ENCODE measurements at regions not wholly inside any gene's neighbourhood (a gene's known extent, or its start where the extent isn't known, plus 50 kb on each side); places are given as distances from the start of the nearest gene placed in this dataset.

DNA sequence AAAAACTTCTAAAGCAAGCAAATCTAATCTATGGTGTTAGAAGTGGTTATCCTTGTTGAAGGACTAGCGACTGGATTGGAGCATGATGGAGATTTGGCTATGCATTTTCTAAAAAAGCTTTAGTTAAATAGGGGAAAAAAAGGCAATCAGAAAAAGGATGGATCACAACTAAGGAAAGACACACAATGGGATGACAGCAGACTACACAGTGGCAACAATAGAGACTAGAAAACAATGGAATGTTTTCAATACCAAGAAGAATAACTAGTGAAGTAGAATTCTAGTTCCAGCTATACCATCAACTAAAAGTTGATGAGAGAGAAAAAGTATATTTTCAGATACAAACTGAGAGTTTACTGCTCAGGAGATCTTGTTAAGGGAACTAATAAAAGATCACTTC is 605.8 kb downstream of the PTPRU start:
- Histone ChIP-seq H3K4me3 (ENCODE audit: low read depth in 1 of 2, low read length in 1 of 2) (no peak overlapping the region), H3K27ac (no peak overlapping the region), H3K36me3 (no peaks in the 10 kb centered on the region), H3K4me1 (ENCODE audit: control insufficient read depth in 1 of 2, insufficient read depth in 1 of 2, low read depth in 1 of 2, low read length in 1 of 2) (no peaks in the 10 kb centered on the region), H3K27me3 (no peaks in the 10 kb centered on the region), H3K9me3 (no peaks in the 10 kb centered on the region)
- TF ChIP-seq, protein P1, sequence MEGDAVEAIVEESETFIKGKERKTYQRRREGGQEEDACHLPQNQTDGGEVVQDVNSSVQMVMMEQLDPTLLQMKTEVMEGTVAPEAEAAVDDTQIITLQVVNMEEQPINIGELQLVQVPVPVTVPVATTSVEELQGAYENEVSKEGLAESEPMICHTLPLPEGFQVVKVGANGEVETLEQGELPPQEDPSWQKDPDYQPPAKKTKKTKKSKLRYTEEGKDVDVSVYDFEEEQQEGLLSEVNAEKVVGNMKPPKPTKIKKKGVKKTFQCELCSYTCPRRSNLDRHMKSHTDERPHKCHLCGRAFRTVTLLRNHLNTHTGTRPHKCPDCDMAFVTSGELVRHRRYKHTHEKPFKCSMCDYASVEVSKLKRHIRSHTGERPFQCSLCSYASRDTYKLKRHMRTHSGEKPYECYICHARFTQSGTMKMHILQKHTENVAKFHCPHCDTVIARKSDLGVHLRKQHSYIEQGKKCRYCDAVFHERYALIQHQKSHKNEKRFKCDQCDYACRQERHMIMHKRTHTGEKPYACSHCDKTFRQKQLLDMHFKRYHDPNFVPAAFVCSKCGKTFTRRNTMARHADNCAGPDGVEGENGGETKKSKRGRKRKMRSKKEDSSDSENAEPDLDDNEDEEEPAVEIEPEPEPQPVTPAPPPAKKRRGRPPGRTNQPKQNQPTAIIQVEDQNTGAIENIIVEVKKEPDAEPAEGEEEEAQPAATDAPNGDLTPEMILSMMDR (IDR thresholded peaks at IDR 0.05) = no peak

DNA sequence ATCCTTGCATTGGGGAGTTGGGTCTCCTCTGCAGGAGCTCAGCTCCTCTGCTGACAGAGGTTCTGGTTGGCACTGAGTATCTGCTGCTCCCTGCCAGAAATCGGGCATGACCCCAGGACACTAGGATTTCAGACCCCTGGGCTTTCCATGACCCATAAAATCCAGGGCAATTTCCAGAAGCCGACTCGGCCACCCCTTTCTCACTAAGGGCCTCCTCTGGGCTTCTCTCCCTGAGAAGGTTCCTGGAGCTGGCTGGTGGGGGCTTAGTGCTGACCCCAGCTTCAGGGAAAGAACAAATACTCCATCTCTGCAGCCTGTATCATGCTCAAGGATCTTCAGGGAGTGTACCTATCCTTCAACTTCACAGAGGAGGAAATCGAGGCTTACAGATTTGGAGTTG is 603.4 kb downstream of the PTPRU start:
- TF ChIP-seq, protein P1 (IDR thresholded peaks at IDR 0.05) = no peak
- no peak overlapping the region for H3K27ac ChIP-seq
- H3K9me3 ChIP-seq = no peaks in the 10 kb centered on the region
- no peaks in the 10 kb centered on the region for H3K27me3 ChIP-seq
- H3K36me3 ChIP-seq = no peaks in the 10 kb centered on the region
- H3K4me3 ChIP-seq (ENCODE audit: low read depth in 1 of 2, low read length in 1 of 2) = no peak overlapping the region
- no peaks in the 10 kb centered on the region for H3K4me1 ChIP-seq (ENCODE audit: control insufficient read depth in 1 of 2, insufficient read depth in 1 of 2, low read depth in 1 of 2, low read length in 1 of 2)

DNA sequence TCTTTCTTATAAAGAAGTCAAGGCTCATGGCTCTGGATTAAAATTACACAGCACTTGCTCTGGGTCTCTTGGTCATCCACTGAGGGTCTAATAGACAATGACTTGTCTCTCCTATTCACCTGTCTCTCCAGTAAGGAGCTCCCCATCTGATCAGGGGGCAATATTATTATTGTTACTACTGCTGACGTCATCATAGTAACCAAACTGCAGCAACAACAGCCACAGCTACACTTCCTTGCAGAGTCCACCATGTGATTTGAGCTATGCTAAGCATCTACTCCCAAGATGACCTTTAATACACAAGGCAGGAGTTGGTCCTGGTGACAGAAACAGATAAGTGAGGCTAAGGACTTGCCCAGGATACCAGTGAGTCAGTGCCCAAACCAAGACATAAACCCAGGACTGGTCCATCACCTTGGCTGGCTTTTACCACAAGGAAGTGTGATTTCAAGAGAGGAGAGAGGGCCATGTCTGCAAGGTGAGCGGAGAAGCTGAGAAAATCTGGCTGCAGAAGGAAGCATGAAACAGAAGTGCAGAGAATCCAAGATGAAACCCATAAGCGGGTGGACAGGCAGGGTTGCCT is 602.5 kb downstream of the PTPRU start:
- no peaks in the 10 kb centered on the region for H3K36me3 ChIP-seq
- H3K4me1 ChIP-seq (ENCODE audit: control insufficient read depth in 1 of 2, insufficient read depth in 1 of 2, low read depth in 1 of 2, low read length in 1 of 2) = no peaks in the 10 kb centered on the region
- no peak overlapping the region for H3K27ac ChIP-seq
- no peaks in the 10 kb centered on the region for H3K27me3 ChIP-seq
- TF ChIP-seq, protein P1 (IDR thresholded peaks at IDR 0.05) = no peak
- no peaks in the 10 kb centered on the region for H3K9me3 ChIP-seq
- no peak overlapping the region for H3K4me3 ChIP-seq (ENCODE audit: low read depth in 1 of 2, low read length in 1 of 2)

DNA sequence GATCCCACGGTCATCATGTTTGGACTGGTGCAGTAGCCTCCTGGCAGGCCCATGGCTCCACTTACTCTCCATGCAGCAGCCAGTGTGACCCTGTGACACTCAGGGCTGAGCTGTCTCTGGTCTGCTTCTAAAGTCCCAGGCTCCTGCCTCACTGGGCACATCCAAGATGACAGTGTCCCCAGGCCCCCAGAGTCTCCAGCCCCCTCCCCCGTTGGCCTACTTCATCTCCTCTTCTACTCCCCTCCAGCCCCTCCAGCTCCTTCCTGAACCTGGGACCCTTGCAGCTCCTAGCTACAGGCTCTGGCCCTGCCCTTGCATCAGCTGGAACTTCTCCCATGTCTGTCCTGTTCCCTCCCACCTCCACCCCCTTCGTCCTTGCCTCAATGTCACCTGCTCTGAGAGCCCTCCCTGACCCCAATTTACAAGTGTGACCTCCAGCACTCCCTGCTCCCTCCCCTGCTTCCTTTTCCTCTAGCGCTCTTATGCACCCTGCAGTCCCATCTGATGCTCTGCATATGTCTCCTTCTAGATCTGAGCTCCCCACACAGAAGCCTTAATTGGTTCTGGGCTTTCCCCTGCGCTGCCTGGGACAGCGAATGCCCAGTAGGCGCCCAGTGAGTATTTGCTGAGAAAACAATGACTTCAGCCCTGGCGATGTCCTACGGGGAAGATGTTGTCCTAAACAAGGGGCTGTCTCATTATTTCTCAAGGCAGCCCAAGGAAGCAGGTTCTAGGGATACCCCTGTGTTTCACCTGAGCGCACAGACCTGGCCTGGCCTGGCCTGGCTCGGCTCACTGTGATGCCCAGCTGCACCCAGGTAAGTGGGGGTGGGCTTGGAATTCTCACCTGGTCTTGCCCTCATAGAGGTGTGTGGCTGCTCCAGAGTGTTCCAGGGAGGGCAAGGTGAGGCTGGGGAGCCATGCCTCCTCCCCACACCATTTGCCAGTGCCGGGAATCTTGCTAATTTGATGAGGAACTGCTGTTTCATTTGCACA is 600.6 kb downstream of the PTPRU start:
- Histone ChIP-seq H3K27me3 (no peaks in the 10 kb centered on the region), H3K36me3 (no peaks in the 10 kb centered on the region), H3K4me1 (ENCODE audit: control insufficient read depth in 1 of 2, insufficient read depth in 1 of 2, low read depth in 1 of 2, low read length in 1 of 2) (no peaks in the 10 kb centered on the region), H3K27ac (no peak overlapping the region), H3K9me3 (no peaks in the 10 kb centered on the region), H3K4me3 (ENCODE audit: low read depth in 1 of 2, low read length in 1 of 2) (no peak overlapping the region)
- TF ChIP-seq, protein P1 (IDR thresholded peaks at IDR 0.05) = no peak

DNA sequence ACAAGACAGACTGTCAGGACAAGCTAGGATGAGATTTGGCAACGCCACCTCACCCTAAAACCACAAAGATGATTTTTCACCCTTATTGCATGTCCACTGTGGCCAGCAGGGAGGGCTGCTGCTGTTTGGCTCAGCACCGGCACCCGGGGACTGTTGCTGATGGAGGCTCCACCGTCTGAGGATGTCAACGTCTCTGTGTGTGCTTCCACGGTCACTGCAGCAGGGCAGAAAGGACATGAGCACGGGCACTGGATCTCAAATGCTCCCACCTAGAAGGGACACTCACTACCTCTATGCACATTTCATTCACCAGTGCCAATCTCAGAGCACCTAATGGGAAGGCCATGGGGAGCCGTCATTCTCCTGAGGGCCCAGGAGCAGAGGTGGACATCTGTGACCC is 599.6 kb downstream of the PTPRU start:
- TF ChIP-seq, protein P1 (IDR thresholded peaks at IDR 0.05) = no peak
- Histone ChIP-seq H3K4me3 (ENCODE audit: low read depth in 1 of 2, low read length in 1 of 2) (no peak overlapping the region), H3K36me3 (no peaks in the 10 kb centered on the region), H3K27me3 (no peaks in the 10 kb centered on the region), H3K9me3 (no peaks in the 10 kb centered on the region), H3K27ac (no peak overlapping the region), H3K4me1 (ENCODE audit: control insufficient read depth in 1 of 2, insufficient read depth in 1 of 2, low read depth in 1 of 2, low read length in 1 of 2) (no peaks in the 10 kb centered on the region)
